ENCODE measurements at regions not wholly inside any gene's neighbourhood (a gene's known extent, or its start where the extent isn't known, plus 50 kb on each side); places are given as distances from the start of the nearest gene placed in this dataset.

DNA sequence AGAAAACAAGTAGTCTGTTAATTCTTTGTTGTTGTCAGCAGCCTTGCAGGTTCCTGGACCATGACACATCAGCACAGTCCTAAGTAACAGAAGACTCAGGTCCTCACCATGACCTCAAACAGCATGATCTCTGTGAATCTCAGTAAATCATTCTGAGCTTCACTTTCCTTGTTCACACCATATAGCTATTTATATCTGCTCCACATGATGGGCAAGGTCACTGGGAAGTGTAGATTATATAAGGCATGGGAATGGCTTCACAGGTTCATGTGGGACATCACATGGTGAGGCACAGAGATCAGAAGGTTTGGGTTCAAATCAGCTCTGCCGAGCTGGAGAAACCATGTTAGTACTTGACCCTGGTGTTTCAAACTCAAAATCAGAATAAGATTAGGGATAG lies 245.4 kb upstream of the SPTLC3 start:
- DNase-seq = no peak

DNA sequence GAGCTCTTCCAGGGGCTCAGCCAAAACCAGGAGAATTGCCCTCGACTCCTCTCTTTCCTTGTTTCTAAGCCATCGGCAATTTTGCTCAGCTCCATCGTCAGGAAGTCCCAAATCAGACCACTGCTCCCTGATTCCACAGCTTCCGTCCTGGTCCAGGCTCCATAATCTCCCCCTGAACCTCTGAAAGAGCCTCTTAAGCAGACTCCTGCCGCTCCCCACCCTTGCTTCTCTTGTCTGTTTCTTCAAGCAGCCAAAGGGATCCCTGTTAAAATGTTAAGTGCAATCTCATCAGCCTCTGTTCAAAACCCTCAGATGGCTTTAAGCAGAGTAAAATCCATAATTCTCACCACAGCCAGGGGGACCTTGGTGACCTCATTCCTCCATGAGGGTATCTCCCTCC lies 244.7 kb upstream of the SPTLC3 start:
- no peak for DNase-seq

DNA sequence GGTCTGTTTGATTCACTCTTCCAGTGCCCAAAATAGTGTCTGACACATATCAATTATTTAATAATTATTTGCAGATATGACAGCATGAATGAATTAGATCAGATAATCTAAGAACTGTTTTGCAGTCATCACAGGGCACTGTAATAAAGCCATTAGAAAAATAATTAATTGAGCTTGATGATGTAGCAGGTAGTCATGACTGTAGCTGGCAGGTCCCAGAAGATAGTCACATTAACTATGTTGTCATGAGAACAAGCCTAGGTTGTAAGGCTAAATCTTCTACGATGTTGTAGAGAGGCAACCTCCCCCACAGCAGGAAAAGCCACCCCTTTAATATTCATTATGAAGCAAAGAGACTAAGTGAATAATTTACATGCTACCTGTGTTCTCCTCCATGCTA lies 243.9 kb upstream of the SPTLC3 start:
- no peak for DNase-seq

DNA sequence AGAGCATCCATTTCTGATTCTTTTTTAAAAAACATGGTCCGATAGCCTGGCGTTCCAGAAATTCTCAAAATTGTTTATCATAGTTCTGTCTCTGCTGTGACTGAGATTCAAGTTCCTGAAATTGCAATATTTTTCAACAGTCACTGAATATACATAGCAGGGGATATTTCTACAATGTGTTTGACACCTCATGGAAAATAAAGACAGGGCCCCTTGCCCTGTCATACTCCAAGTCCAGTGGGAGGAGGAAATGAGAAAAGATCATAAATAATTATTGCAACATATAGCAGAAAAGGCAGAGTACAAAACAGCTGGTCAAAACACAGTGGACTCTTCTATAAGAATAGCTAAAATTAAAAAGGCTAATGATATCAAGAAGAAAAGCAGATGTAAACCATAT lies 234.8 kb upstream of the SPTLC3 start:
- no peak for DNase-seq

DNA sequence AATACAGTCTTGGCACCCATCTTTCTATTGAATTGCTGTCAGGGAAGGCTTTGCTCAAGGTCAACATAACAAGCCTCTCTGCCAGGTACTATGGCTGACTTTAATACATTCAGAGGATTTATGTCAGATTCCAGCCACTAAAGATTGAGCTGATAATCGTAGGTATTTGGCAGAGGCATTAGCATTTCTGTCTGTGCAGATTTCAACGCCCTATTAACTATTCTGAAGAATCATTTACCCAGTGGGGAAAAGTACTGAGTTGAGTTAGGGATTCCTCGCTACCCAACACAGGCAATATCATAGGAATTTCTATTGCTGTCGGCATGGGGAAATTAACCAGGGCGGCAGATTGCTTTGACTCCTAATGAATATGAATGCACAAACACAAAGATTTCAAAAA lies 233.7 kb upstream of the SPTLC3 start:
- DNase-seq = no peak

DNA sequence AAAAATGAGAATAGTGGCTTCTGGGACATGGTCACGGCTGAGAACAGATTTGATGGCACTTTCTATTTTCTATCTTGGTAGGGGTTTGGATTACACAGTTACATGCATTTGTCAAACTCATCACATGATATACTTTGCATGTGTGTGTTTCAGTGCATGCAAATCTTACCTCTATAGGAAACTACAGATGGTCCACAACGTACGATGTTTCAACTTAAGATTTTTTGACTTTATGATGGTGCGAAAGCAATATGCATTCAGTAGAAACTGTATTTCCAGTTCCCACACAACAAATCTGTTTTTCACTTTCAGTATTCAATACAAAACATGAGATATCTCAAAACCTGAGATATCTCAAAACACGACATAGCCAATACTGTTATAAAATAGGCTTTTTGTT lies 231.8 kb upstream of the SPTLC3 start:
- no peak for DNase-seq

DNA sequence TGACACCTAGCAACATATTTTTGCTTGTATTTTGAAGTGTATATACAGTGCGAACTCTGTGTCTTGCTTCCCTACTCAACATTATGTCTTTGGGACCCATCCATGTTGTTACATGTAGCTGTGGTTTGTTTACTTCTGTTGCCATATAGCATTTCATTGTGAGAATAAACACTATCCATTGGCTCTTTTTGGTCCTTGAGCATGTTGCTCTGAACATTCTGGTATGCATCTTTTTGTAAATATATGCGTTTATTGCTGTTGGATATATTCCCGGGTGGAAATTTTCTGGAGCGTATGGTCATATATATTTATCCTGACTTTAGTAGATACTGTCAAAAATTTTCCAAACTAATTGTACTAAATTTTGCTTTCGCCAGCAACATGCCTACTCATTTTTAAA lies 222.5 kb upstream of the SPTLC3 start:
- DNase-seq = no peak

DNA sequence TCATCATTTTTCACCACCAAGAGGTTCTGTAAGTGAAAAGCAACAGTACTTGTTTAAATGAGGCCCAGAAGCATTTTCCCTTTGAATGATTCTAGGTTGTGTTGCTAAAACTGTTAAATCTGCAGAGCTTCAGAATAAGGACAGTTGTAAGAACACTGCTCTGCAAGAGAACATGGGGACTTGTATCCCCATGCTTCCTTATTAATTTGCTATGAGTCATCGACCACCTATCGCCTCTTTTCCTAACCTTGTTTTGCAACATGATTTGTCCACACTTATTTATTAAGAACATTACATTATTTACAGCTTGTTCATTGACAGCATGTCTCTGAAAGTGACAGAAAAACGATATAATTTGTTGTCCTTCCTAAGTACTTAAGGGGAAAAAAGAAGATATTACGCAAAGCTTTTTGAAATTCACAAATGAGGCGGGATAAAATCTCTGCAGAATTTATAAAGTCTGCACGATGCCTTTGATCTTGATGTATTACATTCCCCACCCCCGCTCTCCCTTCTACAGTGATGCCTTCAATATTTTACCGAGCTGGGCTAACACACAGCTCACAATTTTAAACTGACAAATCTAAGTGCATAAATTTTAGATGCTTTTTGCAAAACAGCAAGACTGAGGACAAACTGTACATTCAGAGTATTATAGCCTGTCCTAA lies 220.0 kb upstream of the SPTLC3 start:
- no peak for DNase-seq

DNA sequence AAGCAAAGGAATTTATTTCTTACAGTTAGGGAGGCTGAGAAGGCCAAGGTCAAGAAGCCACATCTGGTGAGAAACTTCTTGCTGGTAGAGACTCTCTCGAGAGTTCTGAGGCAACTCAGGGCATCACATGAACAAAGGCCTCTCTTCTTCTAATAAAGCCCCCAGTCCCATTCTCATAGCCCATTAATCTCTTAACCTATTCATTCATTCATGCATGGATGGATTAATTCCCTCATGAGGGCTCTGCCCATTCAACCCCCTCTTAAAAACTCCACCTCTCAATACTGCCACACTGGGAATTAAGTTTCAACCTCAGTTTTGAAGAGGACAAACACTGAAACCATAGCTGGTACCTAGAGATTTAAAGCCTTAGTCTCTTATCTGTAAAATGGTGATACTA lies 217.9 kb upstream of the SPTLC3 start:
- no peak for DNase-seq

DNA sequence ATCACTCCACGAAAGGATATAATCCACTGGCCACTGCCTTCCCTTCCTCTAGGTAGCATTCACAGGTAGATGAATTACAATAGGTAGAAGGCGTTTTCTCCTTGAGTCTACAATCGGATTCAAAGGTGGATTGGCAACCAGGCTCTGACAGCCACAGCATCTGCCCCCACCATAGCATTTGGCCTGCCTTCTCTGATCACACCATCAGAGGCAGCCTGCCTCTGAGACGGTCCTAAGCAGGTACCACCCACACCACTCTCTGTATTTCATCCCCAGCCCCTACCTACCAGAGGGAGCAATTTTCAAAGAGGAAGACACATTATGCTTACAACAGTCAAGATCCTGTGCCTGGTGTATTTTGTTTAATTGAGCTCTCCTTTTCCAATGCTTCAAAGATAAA lies 210.5 kb upstream of the SPTLC3 start:
- DNase-seq = no peak

DNA sequence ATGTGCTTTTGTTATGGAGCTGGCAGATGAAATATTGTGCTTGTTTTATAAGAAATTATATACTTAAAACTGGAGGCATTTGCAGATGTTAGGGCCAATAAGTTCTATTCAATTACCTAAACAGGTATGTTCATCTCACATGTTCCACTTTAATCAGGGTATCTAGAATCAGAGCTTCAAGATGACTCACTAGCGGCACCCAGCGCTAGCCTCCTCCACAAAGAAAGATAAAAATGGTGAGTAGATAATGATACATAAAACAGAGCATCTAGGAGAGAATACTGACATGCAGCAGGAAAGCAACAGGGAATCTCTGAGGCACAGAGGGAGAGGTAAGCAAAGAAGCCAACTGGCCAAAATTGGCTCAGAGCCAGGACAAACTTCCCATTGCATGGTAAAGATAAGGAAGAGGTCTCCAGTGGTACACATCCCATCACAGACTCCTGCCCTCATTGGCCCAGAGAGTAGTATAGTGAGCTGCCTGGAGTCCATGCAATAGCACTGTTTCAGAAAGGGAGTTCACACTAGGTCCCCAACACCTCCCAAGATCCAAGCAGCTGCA lies 200.7 kb upstream of the SPTLC3 start:
- DNase-seq = no peak

DNA sequence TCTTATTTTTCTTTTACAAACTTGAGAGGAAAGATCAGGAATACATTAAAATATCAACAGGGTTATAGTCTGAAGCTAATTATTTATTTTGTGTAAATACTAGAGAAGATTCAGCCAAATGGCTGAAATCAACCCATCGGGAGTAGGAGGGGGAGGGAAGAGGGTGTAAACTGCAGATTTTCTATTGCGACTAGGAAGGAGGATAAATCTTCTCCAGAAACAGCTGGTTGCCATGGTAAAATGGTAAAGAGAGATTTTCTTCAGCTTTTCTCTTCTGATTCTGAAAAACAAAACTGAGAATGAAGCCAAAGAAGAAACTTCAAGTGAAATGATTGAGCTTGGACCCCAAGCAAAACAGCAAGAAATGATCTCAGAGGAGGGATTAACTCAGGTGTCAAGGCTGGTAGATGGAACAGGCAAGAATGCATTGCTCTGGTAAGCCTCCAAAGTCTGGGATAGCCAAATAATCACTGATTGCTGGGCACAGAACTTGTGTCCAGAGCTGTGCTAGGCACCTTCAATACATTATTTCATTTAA lies 193.5 kb upstream of the SPTLC3 start:
- DNase-seq = no peak

DNA sequence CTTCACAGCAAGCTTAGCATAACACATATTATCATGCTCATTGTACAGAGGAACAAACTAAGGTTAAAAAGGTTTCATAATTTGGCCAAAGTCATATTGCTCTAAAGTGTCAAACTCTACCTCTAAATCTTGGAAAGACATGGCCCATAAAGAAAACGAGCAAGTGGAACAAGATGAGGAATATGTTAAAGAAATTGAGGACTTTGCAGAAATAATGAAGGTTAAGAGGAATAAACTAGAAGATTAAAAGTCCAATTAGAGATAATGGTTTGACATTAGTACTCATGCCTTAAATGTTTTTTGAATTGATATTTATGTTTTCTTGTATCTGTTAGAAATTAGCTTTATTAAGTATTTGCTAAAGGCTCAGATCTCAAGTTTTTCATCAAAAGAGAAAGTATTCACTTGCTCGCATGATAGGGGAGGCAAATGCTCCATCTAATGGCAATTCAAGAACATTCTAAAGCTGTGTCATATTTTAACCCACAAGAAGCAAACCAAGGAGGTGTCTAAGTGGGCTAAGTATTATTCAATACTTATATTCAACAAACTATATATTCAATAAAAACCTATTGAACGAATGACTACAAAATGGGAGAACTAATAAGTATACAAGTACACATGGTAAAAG lies 192.9 kb upstream of the SPTLC3 start:
- no peak for DNase-seq

DNA sequence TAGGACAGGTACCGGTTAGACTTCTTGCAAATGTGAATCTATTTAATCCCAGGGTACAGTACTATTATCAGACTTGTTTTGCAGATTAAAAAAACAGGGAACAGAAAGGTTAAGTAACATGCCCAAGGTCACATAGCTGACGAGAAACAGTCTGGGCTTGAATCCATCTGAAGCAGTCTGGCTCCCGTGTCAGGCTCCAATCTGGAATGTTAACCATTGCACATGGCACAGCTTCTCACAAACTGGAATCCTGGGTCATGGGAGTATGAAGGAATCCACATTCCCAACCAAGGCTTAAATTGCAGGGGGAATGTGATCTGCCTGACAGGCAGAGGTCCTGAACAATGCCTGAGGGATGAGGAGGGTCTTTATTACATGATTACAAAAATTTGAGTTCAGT lies 187.5 kb upstream of the SPTLC3 start:
- DNase-seq = no peak

DNA sequence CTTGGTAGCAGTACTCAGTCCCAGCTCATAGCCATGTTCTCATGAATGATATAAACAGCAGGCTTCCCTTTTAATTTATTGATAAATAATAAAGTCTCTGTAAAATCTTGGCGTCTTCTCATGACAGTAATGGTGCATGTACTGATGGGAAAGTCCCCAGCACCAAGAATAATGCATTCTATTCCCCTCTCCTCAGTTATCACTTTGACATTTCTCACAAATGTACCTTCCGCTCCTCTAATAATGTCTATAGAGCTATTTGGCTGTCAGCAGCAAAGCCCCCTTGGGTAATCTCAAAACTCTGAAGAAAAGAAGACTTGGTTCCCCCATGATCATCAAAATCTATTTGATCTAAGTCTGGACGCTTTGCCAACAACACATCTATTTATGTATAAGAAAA lies 185.0 kb upstream of the SPTLC3 start:
- DNase-seq = no peak

DNA sequence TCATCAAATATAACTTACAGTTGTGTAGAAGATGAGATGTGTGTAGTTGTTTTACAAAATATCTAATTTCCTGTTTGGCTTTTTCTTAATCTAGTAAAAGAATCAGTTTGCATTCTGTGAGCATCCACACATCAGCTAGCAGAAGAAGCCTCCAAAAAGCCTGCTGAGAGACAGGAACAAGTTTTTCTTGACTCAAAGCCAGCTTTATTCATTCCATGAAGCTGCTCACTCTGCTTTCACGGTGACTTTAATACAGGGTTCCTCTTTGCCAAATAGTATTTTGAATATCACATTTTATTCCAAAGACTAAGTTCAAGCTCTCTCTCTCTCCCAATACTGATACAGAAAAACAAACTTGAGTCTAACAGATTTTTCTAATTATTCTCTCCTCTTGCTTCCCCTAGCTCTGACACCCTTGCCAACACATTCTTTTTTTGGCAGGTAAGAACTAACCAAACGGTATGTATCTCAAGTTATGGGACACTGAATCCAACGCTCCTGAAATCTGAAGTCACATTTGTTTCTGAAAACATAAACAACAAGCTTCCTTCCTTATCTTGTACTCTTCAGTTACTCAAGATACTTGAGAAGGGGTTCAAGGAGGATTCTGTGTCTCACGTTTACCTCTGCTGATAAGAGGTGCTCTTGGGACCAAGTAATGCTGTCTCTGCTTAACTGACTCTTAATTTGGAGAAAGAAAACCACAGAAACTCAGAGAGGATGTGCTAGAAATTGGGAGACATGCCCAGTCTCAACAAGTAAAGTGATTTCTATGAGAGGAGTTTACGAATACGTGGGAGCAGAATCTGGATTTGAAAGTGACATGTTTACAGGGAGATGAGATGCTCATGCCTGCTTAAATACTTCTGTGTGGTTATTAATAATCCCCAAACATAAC lies 184.2 kb upstream of the SPTLC3 start:
- DNase-seq = no peak

DNA sequence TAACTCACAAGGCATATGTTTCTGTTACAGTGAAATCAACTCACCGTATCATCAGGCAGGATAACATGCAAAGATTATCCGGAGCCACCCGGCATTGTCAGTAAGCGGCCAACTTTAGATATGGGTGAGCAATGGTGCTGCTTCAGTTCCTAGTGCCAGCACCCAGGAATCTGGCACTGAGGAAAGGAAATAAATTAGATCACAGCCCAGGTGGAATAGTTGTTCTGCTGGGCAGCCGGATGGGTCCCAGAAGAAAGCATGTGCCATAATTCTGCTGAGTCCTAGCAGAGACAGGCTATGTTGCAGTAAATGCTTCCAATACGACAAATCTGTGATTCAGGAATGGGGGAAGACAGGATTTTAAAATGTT lies 183.6 kb upstream of the SPTLC3 start:
- DNase-seq = no peak

DNA sequence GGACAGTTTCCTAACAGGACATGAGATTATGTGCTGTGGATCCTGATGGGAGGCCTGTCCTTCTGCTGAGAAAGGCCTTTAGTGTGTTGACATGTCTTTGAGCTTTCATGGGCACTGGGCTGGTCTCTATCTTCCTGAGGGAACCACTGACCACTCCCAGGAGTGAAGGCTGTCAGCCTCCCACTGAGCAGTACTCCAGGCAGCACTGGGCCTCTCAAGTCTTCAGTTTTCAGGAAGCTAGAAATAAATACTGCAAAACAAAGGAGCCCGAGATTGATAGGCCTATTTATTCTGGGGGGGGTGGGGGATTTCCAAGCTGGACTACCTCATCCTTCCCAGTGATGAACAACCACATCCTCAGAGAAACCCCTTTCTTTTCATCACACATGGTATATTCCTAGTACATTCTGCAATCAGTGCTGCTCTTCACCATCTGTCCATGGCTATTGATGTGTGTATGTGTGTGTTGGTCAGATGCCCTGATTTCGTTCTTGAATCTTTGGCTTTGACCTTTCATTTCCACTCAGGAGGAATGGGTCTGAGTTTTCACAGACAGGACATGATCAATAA lies 180.9 kb upstream of the SPTLC3 start:
- no peak for DNase-seq

DNA sequence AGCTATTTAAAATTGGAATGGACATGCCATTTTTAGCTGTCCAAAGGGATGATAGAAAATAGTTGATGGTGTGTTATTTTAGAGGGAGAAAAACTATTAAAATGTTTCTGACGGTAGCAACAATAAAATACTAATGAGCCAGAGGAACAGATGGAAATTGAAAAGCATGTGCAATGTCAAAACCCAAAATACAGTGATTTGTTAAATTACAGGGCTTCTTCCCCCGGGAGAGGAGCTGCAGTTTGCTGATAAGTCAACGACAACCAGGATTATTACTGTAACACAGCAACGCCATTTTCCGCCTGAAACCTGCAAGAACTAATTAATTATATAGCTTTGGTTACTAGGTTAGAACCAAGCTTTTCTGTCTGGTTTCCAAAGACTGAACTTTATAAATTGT lies 179.6 kb upstream of the SPTLC3 start:
- no peak for DNase-seq

DNA sequence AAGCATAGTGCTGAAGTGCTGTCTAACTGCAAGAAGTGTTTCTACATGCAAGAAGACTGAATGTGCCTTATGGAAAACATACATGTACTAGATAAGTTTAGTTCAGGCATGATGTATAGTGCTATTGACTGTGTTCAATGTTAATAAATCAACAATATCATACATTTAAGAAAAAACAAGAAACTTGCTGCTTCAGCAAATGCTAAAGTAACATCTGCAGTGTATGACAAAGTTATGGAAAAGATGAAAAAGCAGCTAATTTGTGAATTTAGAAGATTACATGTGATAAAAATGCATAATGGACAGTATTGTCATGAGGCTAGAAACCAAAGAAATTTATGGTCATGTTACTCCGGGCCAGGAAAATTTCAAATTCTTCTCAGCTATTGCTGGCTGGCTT lies 174.9 kb upstream of the SPTLC3 start:
- DNase-seq = no peak

DNA sequence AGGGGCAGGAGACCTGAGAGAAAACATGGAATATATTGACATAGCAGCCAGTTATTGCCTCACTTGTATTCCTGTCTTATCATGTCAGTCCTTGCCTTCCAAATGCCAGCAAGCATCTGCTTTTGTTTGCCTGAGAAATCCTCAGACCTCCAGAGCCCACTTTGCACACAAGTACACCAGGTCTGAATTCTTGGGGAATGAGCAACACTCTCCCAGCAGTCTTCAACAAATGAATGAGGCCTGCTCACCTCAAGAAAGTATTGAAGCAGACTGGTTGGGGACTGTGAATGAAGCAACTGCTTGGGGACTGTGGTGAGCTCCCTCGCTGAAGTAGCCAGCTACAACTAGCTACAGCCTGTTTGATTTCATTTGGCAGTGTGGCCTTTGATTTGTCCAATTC lies 172.8 kb upstream of the SPTLC3 start:
- DNase-seq = no peak

DNA sequence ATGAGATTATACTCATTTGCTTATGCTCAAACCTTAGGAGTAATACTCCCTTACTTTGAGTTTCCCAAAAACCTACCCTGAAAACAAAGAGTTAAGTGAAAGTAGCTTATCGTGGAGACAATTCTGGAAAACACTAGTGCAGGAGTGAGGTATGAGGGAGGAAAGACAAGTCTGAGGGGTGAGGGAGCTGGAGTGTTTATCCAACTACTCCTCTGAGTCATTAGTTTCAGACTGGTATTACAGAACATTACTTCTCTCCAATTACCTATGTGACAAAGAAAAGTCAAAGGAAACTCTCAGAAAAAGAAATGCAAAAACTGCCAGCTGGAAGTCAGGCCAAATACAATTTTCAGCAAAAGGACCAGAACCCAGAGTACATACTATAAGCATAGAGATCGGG lies 171.1 kb upstream of the SPTLC3 start:
- DNase-seq = no peak

DNA sequence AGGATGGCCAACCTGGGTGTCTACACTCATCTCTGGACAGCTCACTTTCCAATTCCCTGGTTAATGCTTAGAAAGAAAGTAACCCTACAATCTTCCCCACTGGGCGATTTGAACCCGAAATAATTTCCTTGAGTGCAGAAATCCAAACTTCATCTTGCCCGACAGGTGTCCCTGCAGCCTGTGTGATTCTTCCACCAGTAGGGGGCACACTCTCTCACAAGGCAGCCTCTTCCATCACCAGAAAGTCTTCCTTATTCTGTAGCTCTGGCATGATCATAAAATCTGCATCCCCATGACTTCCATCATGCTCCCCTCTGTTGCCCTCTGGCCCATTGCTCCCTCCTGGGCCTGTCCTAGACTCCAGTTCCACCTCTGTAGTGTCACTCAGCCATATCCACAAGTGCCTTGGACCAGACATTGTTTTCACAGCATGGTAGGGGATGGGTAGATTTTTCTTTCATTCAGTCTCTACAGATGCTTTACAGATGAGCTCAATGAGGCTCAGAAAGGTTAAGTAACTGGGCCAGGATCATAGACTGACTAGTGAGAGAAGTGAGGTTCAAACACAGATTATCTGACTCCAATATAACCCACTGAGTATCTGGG lies 170.4 kb upstream of the SPTLC3 start:
- no peak for DNase-seq
